SK-N-MC (cell line): ENCODE measurements at regions not wholly inside any gene's neighbourhood (a gene's known extent, or its start where the extent isn't known, plus 50 kb on each side); places are given as distances from the start of the nearest gene placed in this dataset.

Source experiments
- DNase-seq: peaks from one replicate; pipeline ENCODE4 v3.0.0-alpha.2; 2011; ENCODE audit warnings: low read depth, low spot score
- H3K27ac ChIP-seq: fragments of 200-600 bp; sonication (generic); 2 replicates; pipeline ENCODE4 v1.5.1; 2016; ENCODE audit warnings: mixed run types
- H3K36me3 ChIP-seq: fragments of 200-600 bp; sonication (generic); 2 replicates; pipeline ENCODE4 v1.6.1; 2017; ENCODE audit warnings: antibody characterized with exemption, low read length, mixed read lengths; ENCODE audit not compliant: insufficient read depth
- H3K4me3 ChIP-seq: fragments of 200-600 bp; sonication (generic); 2 replicates; pipeline ENCODE4 v1.5.1; 2016
- H3K9ac ChIP-seq: fragments of 200-600 bp; sonication (generic); 2 replicates; pipeline ENCODE4 v1.8.0; 2017; ENCODE audit warnings: mixed run types, mixed read lengths; ENCODE audit not compliant: insufficient read length
- H3K9me3 ChIP-seq: fragments of 200-600 bp; sonication (generic); 2 replicates; pipeline ENCODE4 v1.6.1; 2017; ENCODE audit warnings: low read depth, mild to moderate bottlenecking, antibody characterized with exemption, low read length, moderate library complexity, mixed read lengths
- EZH2 ChIP-seq: fragments of 200-600 bp; sonication (generic); IDR thresholded peaks from one replicate; pipeline ENCODE4 v1.6.1; 2017; ENCODE audit warnings: antibody characterized with exemption
- FOXP2 ChIP-seq: optimal IDR thresholded peaks from 2 replicates; pipeline ENCODE3; 2011; ENCODE audit warnings: mild to moderate bottlenecking, moderate library complexity; ENCODE audit not compliant: insufficient read depth; ENCODE audit errors: extremely low read length, control extremely low read depth
- POLR2AphosphoS5 ChIP-seq: IDR thresholded peaks from 2 replicates; pipeline ENCODE4 v1.6.1; 2012; ENCODE audit warnings: mild to moderate bottlenecking, low read depth, low read length, borderline replicate concordance

DNA sequence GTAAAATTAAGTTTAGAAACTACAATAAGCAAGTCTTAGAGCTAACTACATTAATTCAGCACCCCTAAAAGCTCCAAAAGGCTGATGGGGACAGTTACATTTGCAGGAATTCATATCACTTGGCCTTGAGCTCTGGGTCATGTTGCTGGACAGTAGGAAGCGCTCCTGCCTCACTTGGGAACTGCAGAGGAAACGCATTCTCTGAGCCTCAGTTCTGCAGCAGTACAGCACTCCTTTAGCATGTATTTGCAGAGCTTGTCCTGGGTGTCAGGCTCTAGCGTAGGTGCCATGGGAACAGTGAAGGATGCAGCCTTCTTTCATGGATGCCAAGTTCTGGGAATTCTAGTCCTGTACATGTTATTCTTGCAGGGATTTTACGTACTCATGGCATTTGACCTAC is 710.4 kb downstream of the IRX1 start:
- H3K27ac ChIP-seq = no peak overlapping the region
- no peak for DNase-seq
- H3K36me3 ChIP-seq = no peaks in the 10 kb centered on the region
- no peak overlapping the region for H3K9ac ChIP-seq
- no peak overlapping the region for H3K4me3 ChIP-seq
- TF ChIP-seq POLR2AphosphoS5 (no peak), EZH2 (no peak), FOXP2 (no peak)
- H3K9me3 ChIP-seq = no peaks in the 10 kb centered on the region

DNA sequence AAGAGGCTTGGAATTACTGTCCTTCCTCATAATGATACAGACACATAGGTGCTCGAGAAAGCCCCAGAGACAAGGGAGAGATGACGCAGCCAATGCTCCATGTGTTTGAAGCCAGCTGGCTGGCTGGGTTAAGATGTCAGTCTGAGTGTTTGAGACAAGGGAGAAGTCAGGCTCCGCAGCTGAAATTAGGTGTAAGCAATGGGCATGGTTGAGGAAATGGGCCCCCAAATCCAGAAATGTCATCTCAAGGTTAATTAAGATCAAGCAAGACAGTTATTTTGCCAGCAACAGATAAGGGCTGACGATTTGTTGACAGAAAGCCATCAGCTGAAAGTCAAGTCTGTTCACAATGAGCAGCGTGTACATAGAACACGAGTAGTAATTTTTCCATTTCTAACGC is 713.4 kb downstream of the IRX1 start:
- TF ChIP-seq EZH2 (no peak), FOXP2 (no peak), POLR2AphosphoS5 (no peak)
- no peak overlapping the region for H3K9ac ChIP-seq
- H3K9me3 ChIP-seq = no peaks in the 10 kb centered on the region
- no peak overlapping the region for H3K27ac ChIP-seq
- H3K36me3 ChIP-seq = no peaks in the 10 kb centered on the region
- DNase-seq = no peak
- no peak overlapping the region for H3K4me3 ChIP-seq

DNA sequence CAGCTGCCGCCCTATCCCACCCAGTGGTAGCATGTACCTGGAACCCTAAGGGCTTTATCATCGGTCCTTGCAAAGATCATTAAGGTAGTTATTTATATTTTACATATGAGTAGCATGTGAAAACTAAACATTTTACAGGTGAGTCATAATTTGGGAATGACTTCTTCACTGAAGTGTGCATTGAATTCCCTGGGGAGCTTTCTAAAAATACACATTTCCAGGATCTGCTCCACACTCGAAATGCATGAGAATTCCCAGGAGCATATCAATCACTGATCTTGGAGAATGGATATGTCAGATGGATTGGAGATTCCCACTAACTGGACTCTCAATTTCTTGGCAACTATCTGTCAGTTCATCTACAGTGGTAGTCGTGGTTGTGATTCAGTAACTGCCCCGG is 717.5 kb downstream of the IRX1 start:
- Histone ChIP-seq H3K9ac (no peak overlapping the region), H3K27ac (no peak overlapping the region), H3K36me3 (no peaks in the 10 kb centered on the region), H3K4me3 (no peak overlapping the region), H3K9me3 (no peaks in the 10 kb centered on the region)
- no peak for DNase-seq
- no peak for TF ChIP-seq EZH2
- no peak for TF ChIP-seq FOXP2
- TF ChIP-seq POLR2AphosphoS5 = no peak

DNA sequence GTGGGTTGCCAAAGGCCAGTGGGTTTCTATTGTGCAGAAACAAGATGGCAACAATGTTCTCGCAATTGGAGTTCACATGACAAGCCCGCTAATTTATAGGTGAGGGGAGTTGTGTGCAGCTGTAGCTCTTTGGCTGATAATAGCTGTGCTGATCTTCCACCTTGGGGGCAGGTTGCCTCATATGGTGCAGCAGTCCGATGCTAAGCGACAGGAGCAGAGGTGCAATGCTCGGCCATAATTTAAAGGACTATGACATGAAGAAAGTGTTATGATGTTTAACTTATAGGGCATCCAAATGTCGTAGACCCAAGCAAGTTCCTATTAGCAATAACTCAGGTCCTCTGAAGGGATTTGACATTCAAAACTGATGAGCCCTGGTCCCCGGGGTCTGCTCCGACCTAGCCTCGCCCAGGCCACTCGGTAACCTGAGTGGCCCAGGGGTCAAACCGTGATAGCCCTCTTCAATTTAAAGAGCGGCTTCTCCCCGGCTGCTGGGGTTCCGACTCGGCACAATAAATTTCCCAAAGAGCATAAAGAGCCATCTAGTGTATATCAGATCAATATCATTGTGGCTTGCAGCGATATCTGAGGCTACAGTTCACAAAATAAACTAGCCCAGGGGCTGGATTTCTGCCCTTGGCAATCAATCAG is 724.0 kb downstream of the IRX1 start:
- Histone ChIP-seq H3K36me3 (no peaks in the 10 kb centered on the region), H3K9ac (no peak overlapping the region), H3K9me3 (no peaks in the 10 kb centered on the region), H3K4me3 (no peak overlapping the region), H3K27ac (no peak overlapping the region)
- no peak for TF ChIP-seq EZH2
- TF ChIP-seq FOXP2 = no peak
- no peak for TF ChIP-seq POLR2AphosphoS5
- no peak for DNase-seq

DNA sequence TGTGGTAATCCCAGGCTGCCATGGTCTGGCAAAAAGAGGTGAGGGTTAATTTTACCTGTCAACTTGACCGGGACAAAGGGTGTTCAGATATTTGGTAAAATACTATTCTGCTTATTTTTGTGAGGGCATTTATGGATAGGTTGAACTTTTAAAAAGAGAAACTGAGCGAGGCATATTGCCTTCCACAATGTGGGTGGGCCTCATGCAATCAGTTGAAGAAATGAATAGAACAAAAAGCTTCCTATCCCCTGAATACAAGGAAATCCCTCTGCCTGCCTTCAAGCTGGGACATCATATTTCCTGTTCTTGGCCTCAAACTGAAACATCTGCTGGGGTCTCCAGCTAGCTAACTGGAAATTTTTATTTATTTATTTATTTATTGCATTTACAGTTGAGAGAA is 734.7 kb downstream of the IRX1 start:
- no peak overlapping the region for H3K9ac ChIP-seq
- TF ChIP-seq EZH2 (no peak), FOXP2 (no peak), POLR2AphosphoS5 (no peak)
- H3K27ac ChIP-seq = no peak overlapping the region

DNA sequence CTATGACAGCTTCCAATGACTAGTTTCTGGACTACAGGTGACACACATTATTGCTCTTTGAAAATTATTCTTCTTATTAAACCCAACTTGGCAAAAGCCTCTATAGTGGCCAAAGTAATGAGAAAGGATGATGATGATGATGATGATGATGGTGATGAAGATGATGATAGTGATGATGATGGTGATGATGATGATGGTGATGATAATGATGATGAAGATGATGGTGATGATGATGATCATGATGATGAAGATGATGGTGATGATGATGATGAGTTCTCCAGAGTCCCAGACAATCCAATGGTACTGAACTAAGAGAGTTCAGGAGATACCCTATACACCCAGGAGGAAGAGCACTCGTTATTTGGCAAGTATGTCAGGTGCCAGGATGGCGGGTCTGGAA is 739.4 kb downstream of the IRX1 start:
- H3K27ac ChIP-seq = no peak overlapping the region
- no peaks in the 10 kb centered on the region for H3K36me3 ChIP-seq
- no peak for DNase-seq
- no peak overlapping the region for H3K9ac ChIP-seq
- no peaks in the 10 kb centered on the region for H3K9me3 ChIP-seq
- no peak for TF ChIP-seq POLR2AphosphoS5
- no peak for TF ChIP-seq FOXP2
- no peak for TF ChIP-seq EZH2
- no peak overlapping the region for H3K4me3 ChIP-seq

More for the DNA sequence above, 734.7 kb downstream of the IRX1 start:
- Histone ChIP-seq H3K9me3 (no peaks in the 10 kb centered on the region), H3K36me3 (no peaks in the 10 kb centered on the region), H3K4me3 (no peak overlapping the region)
- DNase-seq = no peak

DNA sequence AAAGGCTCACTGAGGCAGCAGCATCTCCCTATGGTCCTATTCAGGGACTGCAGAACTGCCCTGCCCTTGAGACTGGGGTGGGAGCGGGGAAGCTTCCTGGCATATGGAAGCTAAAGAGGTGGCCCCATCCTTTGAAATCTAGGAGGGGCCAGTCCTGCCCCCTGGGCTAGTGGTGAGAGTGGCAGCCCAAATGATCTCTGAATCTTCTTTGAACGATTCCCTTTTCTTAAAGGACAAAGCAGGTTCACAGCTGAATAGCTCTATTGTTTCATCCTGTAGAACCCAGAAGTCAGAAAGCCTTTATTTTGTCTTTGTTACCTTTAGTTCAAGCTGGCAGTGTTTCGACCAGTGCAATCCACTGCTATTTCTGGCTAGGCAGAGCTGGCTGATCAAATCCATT is 741.9 kb downstream of the IRX1 start:
- TF ChIP-seq EZH2 = no peak
- TF ChIP-seq FOXP2 = no peak
- TF ChIP-seq POLR2AphosphoS5 = no peak
- no peak overlapping the region for H3K4me3 ChIP-seq
- no peak for DNase-seq
- no peaks in the 10 kb centered on the region for H3K36me3 ChIP-seq
- H3K9ac ChIP-seq = no peak overlapping the region
- H3K9me3 ChIP-seq = no peaks in the 10 kb centered on the region
- H3K27ac ChIP-seq = no peak overlapping the region

DNA sequence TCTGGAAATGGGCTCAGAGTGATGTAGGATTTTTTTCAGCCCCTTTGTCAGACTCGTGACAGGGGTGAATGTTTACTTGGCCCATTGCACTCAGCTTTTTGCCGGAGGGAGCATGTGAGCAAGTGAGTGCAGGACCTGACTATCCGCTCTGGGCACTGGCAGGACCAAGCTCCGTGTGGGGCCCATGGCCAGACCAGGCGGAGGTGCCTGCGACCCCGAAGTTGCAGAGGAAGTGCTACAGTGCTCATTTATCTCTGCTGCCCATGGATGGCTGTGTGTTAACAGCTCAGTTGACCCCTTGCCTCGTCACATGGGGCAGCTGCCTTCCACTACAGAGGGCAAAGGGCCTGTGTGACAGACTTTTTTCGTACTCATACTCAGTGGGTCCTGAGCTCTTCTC is 744.3 kb downstream of the IRX1 start:
- TF ChIP-seq EZH2 (no peak), FOXP2 (no peak), POLR2AphosphoS5 (no peak)
- Histone ChIP-seq H3K9me3 (no peaks in the 10 kb centered on the region), H3K9ac (no peak overlapping the region)

DNA sequence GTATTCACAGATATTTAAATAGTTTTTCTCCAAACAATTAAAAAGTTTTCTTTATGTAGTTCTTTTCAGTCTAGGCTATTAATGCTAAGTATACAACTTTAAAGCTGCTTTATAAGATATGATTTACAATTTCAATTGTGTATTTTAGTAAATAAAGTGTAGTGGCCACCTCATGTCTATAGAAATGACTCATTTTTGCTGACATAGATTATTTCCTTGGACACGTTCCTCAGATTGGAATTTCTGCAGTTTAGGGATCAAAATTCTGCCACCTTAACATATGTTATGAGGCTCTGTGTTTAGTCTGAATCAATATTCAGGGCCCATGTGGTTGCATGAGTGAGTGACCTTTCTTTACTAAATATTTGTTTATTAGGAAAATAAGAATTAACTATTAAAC is 750.2 kb downstream of the IRX1 start:
- H3K27ac ChIP-seq = no peak overlapping the region
- no peak overlapping the region for H3K4me3 ChIP-seq
- no peaks in the 10 kb centered on the region for H3K9me3 ChIP-seq
- H3K36me3 ChIP-seq = no peaks in the 10 kb centered on the region
- DNase-seq = no peak
- TF ChIP-seq EZH2 (no peak), POLR2AphosphoS5 (no peak), FOXP2 (no peak)
- no peak overlapping the region for H3K9ac ChIP-seq

More for the DNA sequence above, 744.3 kb downstream of the IRX1 start:
- no peak for DNase-seq
- no peaks in the 10 kb centered on the region for H3K36me3 ChIP-seq
- no peak overlapping the region for H3K27ac ChIP-seq
- H3K4me3 ChIP-seq = no peak overlapping the region

DNA sequence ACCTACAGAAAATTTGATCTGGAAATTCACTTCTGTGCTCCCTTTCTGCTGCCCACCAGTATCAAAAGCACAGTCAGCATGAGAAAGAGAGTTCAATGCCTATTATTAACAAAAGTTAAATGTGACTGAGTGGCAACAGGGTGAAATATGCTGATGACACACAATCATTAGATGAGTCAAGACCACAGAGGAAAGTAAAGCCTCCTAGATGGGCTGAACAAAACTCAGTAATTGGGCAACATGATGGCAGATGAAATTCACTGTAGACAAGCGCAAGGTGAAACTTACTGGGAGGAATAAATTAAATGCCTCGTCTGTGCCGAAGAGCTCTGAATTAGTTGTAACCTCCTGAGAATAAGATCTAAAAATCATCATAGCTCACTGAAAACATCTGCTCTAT is 752.8 kb downstream of the IRX1 start:
- TF ChIP-seq FOXP2 (no peak), EZH2 (no peak), POLR2AphosphoS5 (no peak)
- no peak for DNase-seq
- Histone ChIP-seq H3K9ac (no peak overlapping the region), H3K9me3 (no peaks in the 10 kb centered on the region), H3K4me3 (no peak overlapping the region), H3K36me3 (no peaks in the 10 kb centered on the region), H3K27ac (no peak overlapping the region)
